ENCODE measurements at regions not wholly inside any gene's neighbourhood (a gene's known extent, or its start where the extent isn't known, plus 50 kb on each side); places are given as distances from the start of the nearest gene placed in this dataset.

DNA sequence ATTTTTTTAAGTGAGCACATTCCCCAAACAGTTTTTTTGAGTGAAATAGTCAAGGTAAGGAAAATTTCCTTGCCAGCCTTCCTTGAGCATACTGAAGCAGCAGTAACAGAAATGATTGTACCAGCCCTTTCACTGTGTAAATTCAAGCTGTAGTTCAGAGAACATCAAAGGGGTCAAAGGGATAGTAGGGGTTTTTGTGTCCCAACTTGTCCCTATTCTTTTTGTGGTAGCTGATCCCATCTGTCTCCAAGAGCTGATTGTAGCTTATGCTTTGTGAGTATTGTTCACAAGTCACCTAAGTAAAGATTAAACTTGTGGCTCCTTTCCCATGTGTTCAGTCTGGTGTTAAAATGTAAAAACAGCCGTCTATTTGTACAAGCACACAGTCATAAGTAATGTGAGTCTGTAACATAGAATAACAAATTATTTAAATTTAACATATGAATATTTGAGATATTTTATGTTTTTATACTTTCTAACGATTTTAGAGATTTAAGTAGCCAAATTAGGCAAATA is 185.0 kb downstream of the CENPW start:
- POLR2A ChIA-PET: no interaction called here
- no peaks in the 10 kb centered on the region for H3K79me2 ChIP-seq (ENCODE audit: insufficient read depth, low read depth, low read length)
- no peaks in the 10 kb centered on the region for H3K36me3 ChIP-seq (ENCODE audit: insufficient read depth, low read length)
- no peaks in the 10 kb centered on the region for H3K4me1 ChIP-seq (ENCODE audit: insufficient read depth, low read length, poor library complexity, severe bottlenecking)
- H3K9me2 ChIP-seq (ENCODE audit: insufficient read depth, low read length): no peaks in the 10 kb centered on the region
- H4K20me1 ChIP-seq (ENCODE audit: insufficient read depth, low read length): no peaks in the 10 kb centered on the region
- intact Hi-C loops (cut with micrococcal nuclease; ENCODE audit: unreplicated experiment): no loop called here
- no peak overlapping the region for H3K27ac ChIP-seq (ENCODE audit: low read depth, low read length, poor library complexity, severe bottlenecking)
- no peak for DNase-seq (ENCODE audit: low spot score)
- no peak overlapping the region for H2AFZ ChIP-seq (ENCODE audit: low read length)
- no TSS peak for BruUV-seq (replicated peaks)
- H3K4me2 ChIP-seq (ENCODE audit: low read length): no peak overlapping the region
- no peak for TF ChIP-seq EZH2phosphoT487 (IDR thresholded peaks at IDR 0.05; ENCODE audit: borderline replicate concordance, low read depth, low read length)
- TF ChIP-seq, protein P1, sequence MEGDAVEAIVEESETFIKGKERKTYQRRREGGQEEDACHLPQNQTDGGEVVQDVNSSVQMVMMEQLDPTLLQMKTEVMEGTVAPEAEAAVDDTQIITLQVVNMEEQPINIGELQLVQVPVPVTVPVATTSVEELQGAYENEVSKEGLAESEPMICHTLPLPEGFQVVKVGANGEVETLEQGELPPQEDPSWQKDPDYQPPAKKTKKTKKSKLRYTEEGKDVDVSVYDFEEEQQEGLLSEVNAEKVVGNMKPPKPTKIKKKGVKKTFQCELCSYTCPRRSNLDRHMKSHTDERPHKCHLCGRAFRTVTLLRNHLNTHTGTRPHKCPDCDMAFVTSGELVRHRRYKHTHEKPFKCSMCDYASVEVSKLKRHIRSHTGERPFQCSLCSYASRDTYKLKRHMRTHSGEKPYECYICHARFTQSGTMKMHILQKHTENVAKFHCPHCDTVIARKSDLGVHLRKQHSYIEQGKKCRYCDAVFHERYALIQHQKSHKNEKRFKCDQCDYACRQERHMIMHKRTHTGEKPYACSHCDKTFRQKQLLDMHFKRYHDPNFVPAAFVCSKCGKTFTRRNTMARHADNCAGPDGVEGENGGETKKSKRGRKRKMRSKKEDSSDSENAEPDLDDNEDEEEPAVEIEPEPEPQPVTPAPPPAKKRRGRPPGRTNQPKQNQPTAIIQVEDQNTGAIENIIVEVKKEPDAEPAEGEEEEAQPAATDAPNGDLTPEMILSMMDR (conservative IDR thresholded peaks at IDR 0.05; ENCODE audit: low read length): no peak
- no peak overlapping the region for H3K4me3 ChIP-seq (ENCODE audit: low read depth, low read length, poor library complexity, severe bottlenecking)
- no peaks in the 10 kb centered on the region for H3K9me3 ChIP-seq (ENCODE audit: low read length)
- CTCF ChIA-PET (ENCODE audit: unreplicated experiment): no interaction called here

DNA sequence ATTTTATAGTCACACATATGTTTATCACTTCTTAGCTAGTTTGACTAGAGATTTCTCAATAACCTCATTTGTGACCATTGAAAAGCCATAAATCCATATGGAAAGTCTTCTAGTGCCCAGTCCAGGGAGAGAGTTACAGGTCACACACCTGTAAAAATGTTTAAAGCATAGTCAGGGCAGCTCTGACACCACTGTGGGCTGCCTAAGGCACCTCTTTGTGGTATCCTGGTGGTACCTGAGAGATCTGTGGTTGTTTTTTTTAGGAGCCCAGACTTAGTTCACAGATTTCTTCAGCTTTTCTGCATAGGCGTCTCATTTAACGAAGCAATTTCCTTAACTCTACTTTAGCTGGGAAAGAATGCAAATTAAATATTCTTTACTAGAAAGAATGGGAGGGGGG is 186.6 kb downstream of the CENPW start:
- BruUV-seq (replicated peaks): no TSS peak
- POLR2A ChIA-PET: interaction anchor here (0.5 to 1.3 kb wide), 4 partner anchors 9 to 565 kb away, joined by 3 to 4 read pairs (median 3); no protein-coding TSS in a partner anchor
- TF ChIP-seq, protein P1 (conservative IDR thresholded peaks at IDR 0.05; ENCODE audit: low read length): no peak
- no peak for TF ChIP-seq EZH2phosphoT487 (IDR thresholded peaks at IDR 0.05; ENCODE audit: borderline replicate concordance, low read depth, low read length)

DNA sequence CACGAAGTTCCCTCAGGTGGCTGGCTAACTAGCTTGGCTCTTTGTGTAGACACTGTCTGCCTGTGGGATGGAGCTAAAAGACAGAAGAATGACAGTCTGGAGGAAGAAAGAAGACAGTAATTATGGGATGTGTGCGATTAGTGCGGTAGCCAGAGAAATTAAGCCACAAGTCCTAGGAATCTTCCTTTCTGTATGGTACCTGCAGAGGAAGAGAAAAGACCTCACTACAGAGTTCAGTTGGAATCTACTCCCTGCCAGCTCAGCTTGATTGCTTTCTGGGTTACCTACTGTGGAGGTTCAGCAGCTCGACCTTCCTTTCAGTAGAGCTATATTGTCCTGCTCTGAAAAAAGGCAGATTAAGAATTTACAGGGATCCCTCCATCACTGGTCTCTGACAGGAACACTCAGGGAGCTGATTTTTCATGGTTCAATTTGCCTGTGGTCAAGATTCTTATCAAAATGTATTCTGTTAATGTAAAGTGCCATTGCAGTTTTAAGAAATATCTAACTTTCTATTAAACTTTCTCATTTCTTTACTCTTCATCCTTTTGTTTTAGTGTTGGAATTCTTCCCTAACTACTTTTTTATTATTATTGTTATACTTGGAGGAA is 187.2 kb downstream of the CENPW start:
- POLR2A ChIA-PET: interaction anchor here (0.7 to 1.3 kb wide), 4 partner anchors 9 to 565 kb away, joined by 3 to 4 read pairs (median 3); no protein-coding TSS in a partner anchor

More for the DNA sequence above, 186.6 kb downstream of the CENPW start:
- Histone ChIP-seq H3K4me2 (ENCODE audit: low read length) (no peak overlapping the region), H2AFZ (ENCODE audit: low read length) (no peak overlapping the region), H4K20me1 (ENCODE audit: insufficient read depth, low read length) (no peaks in the 10 kb centered on the region), H3K79me2 (ENCODE audit: insufficient read depth, low read depth, low read length) (no peaks in the 10 kb centered on the region), H3K9me2 (ENCODE audit: insufficient read depth, low read length) (no peaks in the 10 kb centered on the region), H3K4me1 (ENCODE audit: insufficient read depth, low read length, poor library complexity, severe bottlenecking) (no peaks in the 10 kb centered on the region), H3K27ac (ENCODE audit: low read depth, low read length, poor library complexity, severe bottlenecking) (no peak overlapping the region), H3K36me3 (ENCODE audit: insufficient read depth, low read length) (no peaks in the 10 kb centered on the region), H3K4me3 (ENCODE audit: low read depth, low read length, poor library complexity, severe bottlenecking) (no peak overlapping the region), H3K9me3 (ENCODE audit: low read length) (no peaks in the 10 kb centered on the region)
- no peak for DNase-seq (ENCODE audit: low spot score)
- intact Hi-C loops (cut with micrococcal nuclease; ENCODE audit: unreplicated experiment): no loop called here
- CTCF ChIA-PET (ENCODE audit: unreplicated experiment): no interaction called here

More for the DNA sequence above, 187.2 kb downstream of the CENPW start:
- Histone ChIP-seq H3K79me2 (ENCODE audit: insufficient read depth, low read depth, low read length) (no peaks in the 10 kb centered on the region), H3K9me3 (ENCODE audit: low read length) (no peaks in the 10 kb centered on the region), H3K27ac (ENCODE audit: low read depth, low read length, poor library complexity, severe bottlenecking) (no peak overlapping the region), H3K36me3 (ENCODE audit: insufficient read depth, low read length) (no peaks in the 10 kb centered on the region), H3K9me2 (ENCODE audit: insufficient read depth, low read length) (no peaks in the 10 kb centered on the region), H3K4me1 (ENCODE audit: insufficient read depth, low read length, poor library complexity, severe bottlenecking) (no peaks in the 10 kb centered on the region), H4K20me1 (ENCODE audit: insufficient read depth, low read length) (no peaks in the 10 kb centered on the region), H3K4me2 (ENCODE audit: low read length) (no peak overlapping the region), H2AFZ (ENCODE audit: low read length) (no peak overlapping the region), H3K4me3 (ENCODE audit: low read depth, low read length, poor library complexity, severe bottlenecking) (no peak overlapping the region)
- CTCF ChIA-PET (ENCODE audit: unreplicated experiment): no interaction called here
- intact Hi-C loops (cut with micrococcal nuclease; ENCODE audit: unreplicated experiment): no loop called here
- BruUV-seq (replicated peaks): no TSS peak
- TF ChIP-seq EZH2phosphoT487 (IDR thresholded peaks at IDR 0.05; ENCODE audit: borderline replicate concordance, low read depth, low read length): no peak
- TF ChIP-seq, protein P1 (conservative IDR thresholded peaks at IDR 0.05; ENCODE audit: low read length): no peak
- no peak for DNase-seq (ENCODE audit: low spot score)
